ENCODE measurements at regions not wholly inside any gene's neighbourhood (a gene's known extent, or its start where the extent isn't known, plus 50 kb on each side); places are given as distances from the start of the nearest gene placed in this dataset.
A peak's percentile ranks its signal among the peaks of the same experiment; 100 is the strongest.

GRCh38 chr1:100627936-100628335, 90.0 kb downstream of the GPR88 start:
- no peak for TF ChIP-seq CTCF (IDR thresholded peaks at IDR 0.05; ENCODE audit: insufficient read depth, low read depth, low read length)
- no peak for DNase-seq (ENCODE audit: low read depth)
- H3K4me3 ChIP-seq (ENCODE audit: low read depth, low read length), result no peak overlapping the region

- no peak for DNase-seq (ENCODE audit: low read depth)
These were observed 90.7 kb downstream of the GPR88 start for GRCh38 chr1:100628631-100629081.

GRCh38 chr1:100629391-100629790, 90.2 kb upstream of the VCAM1 start:
- no peak overlapping the region for H3K4me3 ChIP-seq (ENCODE audit: low read depth, low read length)
- no peak for TF ChIP-seq CTCF (IDR thresholded peaks at IDR 0.05; ENCODE audit: insufficient read depth, low read depth, low read length)
- no peak for DNase-seq (ENCODE audit: low read depth)

More at GRCh38 chr1:100628631-100629081, 90.7 kb downstream of the GPR88 start:
- H3K4me3 ChIP-seq (ENCODE audit: low read depth, low read length), result no peak overlapping the region
- no peak for TF ChIP-seq CTCF (IDR thresholded peaks at IDR 0.05; ENCODE audit: insufficient read depth, low read depth, low read length)

- peak; percentile 97 for DNase-seq (ENCODE audit: low read depth)
- H3K4me3 ChIP-seq (ENCODE audit: low read depth, low read length), result no peak overlapping the region
- no peak for TF ChIP-seq CTCF (IDR thresholded peaks at IDR 0.05; ENCODE audit: insufficient read depth, low read depth, low read length)
These were observed 88.5 kb upstream of the VCAM1 start for GRCh38 chr1:100631015-100631551.

- no peak for TF ChIP-seq CTCF (IDR thresholded peaks at IDR 0.05; ENCODE audit: insufficient read depth, low read depth, low read length)
- no peak overlapping the region for H3K4me3 ChIP-seq (ENCODE audit: low read depth, low read length)
- no peak for DNase-seq (ENCODE audit: low read depth)
These were observed 76.7 kb upstream of the VCAM1 start for GRCh38 chr1:100642826-100643225.

- DNase-seq (ENCODE audit: low read depth), result peak; percentile 40
- no peak for TF ChIP-seq CTCF (IDR thresholded peaks at IDR 0.05; ENCODE audit: insufficient read depth, low read depth, low read length)
These were observed 75.9 kb upstream of the VCAM1 start for GRCh38 chr1:100643471-100644196.

More at GRCh38 chr1:100643471-100644196, 75.9 kb upstream of the VCAM1 start:
- no peak overlapping the region for H3K4me3 ChIP-seq (ENCODE audit: low read depth, low read length)

All from fibroblast of villous mesenchyme (primary cell).